ENCODE measurements at regions not wholly inside any gene's neighbourhood (a gene's known extent, or its start where the extent isn't known, plus 50 kb on each side); places are given as distances from the start of the nearest gene placed in this dataset.

DNA sequence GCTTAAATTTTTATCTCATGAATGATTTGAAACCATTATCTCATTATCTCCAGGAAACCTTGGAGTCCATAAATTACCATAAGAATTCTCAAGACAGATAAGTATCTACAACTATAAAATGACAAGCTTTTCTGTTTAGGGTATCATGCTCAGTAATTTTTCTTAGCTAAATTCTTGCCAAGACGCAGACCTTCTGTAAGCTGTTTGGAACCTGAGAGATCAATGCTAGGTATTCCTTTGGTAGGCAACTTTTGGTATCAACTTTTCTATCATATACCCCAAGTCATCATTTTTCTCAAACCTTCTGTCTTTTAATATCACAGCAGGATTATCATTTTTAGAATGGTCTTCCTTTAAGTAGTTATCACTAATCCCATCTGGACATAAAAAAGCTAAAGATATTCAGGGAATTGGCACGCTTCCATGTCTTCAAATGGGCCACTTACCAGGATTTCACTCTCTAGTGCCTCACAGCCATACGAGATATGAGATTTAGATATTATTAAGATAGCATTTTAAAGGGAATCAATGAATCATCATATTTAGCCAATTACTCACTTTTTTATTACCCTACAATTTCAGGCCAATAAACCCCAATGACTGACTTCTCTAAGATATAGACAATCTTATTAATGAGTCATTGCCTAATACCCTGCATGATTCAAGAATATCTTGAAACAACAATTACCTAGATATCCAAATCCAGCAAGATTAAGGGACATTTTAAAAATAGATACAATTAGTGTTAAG, 544.1 kb downstream of the HTR7 start:
- TF ChIP-seq, protein P1, sequence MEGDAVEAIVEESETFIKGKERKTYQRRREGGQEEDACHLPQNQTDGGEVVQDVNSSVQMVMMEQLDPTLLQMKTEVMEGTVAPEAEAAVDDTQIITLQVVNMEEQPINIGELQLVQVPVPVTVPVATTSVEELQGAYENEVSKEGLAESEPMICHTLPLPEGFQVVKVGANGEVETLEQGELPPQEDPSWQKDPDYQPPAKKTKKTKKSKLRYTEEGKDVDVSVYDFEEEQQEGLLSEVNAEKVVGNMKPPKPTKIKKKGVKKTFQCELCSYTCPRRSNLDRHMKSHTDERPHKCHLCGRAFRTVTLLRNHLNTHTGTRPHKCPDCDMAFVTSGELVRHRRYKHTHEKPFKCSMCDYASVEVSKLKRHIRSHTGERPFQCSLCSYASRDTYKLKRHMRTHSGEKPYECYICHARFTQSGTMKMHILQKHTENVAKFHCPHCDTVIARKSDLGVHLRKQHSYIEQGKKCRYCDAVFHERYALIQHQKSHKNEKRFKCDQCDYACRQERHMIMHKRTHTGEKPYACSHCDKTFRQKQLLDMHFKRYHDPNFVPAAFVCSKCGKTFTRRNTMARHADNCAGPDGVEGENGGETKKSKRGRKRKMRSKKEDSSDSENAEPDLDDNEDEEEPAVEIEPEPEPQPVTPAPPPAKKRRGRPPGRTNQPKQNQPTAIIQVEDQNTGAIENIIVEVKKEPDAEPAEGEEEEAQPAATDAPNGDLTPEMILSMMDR (conservative IDR thresholded peaks at IDR 0.05; ENCODE audit: low read length): no peak
- no peak for TF ChIP-seq EZH2phosphoT487 (IDR thresholded peaks at IDR 0.05; ENCODE audit: borderline replicate concordance, low read depth, low read length)

All from OCI-LY7 (cell line).